HepG2 (cell line): ENCODE measurements at regions not wholly inside any gene's neighbourhood (a gene's known extent, or its start where the extent isn't known, plus 50 kb on each side); places are given as distances from the start of the nearest gene placed in this dataset.

Experiments
- ATAC-seq: fragments of 200-7000 bp; cut with Tn5 transposase; 3 replicates; pipeline ENCODE4 v1.9.1; 2020; ENCODE audit warnings: mild to moderate bottlenecking, moderate library complexity
- BruUV-seq: library from RNA; stranded (reverse); fragments of 400-500 nt; replicated peaks from 2 replicates; lab custom pipeline; 2021; lab: Mats Ljungman, UMichigan
- CTCF ChIA-PET: fragments of 300-600 bp; formaldehyde crosslinking; extraction: SDS; loops from one replicate; lab custom pipeline; 2021; ENCODE audit warnings: low total read pairs, inconsistent platforms, low intra/inter-chr PET ratio; lab: Yijun Ruan, JAX
- POLR2A ChIA-PET: fragments of 350-600 bp; sonication (Branson Sonifier 250); formaldehyde crosslinking; loops from one replicate; lab custom pipeline; 2020; ENCODE audit warnings: antibody characterized with exemption, inconsistent platforms; lab: Yijun Ruan, JAX
- DNase-seq: peaks from one replicate; pipeline ENCODE4 v3.0.0-alpha.2; 2015; ENCODE audit warnings: low spot score
- FAIRE-seq: peaks from 3 replicates; lab custom pipeline; 2011; peaks lifted over from hg19 to GRCh38; lab: Jason Lieb, UNC
- H2AFZ ChIP-seq: one replicate; pipeline ENCODE4 v1.6.1; 2011; ENCODE audit warnings: low read length, inconsistent platforms
- H3K27ac ChIP-seq: fragments of 300-600 bp; 3 replicates; pipeline ENCODE4 v1.8.0; 2011; ENCODE audit warnings: mixed run types, mild to moderate bottlenecking, mixed read lengths, low read length, inconsistent platforms; ENCODE audit not compliant: insufficient read depth; ENCODE audit errors: extremely low read length
- H3K27me3 ChIP-seq, 2 experiments: fragments of 200-600 bp in 1 of 2; 2 replicates in 1 of 2; 3 replicates in 1 of 2; pipeline versions ENCODE4 v1.6.0 to v1.8.0; 2011; ENCODE audit warnings: low read length in 2 of 2, mild to moderate bottlenecking in 2 of 2, moderate library complexity in 2 of 2, inconsistent platforms in 1 of 2; ENCODE audit not compliant: insufficient read depth in 2 of 2, control insufficient read depth in 1 of 2
- H3K36me3 ChIP-seq, 2 experiments: fragments of 200-600 bp in 1 of 2; replicated peaks in 1 of 2; 2 replicates in 1 of 2; 3 replicates in 1 of 2; pipeline versions ENCODE4 v1.5.1 to v1.8.0; 2011; ENCODE audit warnings: low read length in 2 of 2, inconsistent platforms in 1 of 2; ENCODE audit not compliant: insufficient read depth in 2 of 2, control insufficient read depth in 1 of 2
- H3K4me1 ChIP-seq: 2 replicates; pipeline ENCODE4 v1.5.1; 2012; ENCODE audit warnings: low read length, inconsistent platforms; ENCODE audit not compliant: insufficient read depth
- H3K4me2 ChIP-seq: 2 replicates; pipeline ENCODE4 v1.6.0; 2011; ENCODE audit warnings: low read depth, low read length, inconsistent platforms
- H3K4me3 ChIP-seq, 3 experiments: fragments of 200-600 bp in 1 of 3; sonication (generic), shearing (Covaris generic) in 1 of 3; replicated peaks in 1 of 3; 2 replicates each; pipeline ENCODE4 v1.5.1; 2011 to 2016; ENCODE audit warnings: low read length in 3 of 3, inconsistent platforms in 2 of 3, low read depth in 2 of 3, mild to moderate bottlenecking in 2 of 3, control low read depth in 1 of 3, mixed read lengths in 1 of 3; ENCODE audit not compliant: insufficient read depth in 1 of 3
- H3K79me2 ChIP-seq: one replicate; pipeline ENCODE4 v1.6.1; 2011; ENCODE audit warnings: low read length, inconsistent platforms; ENCODE audit not compliant: insufficient read depth
- H3K9ac ChIP-seq: 2 replicates; pipeline ENCODE4 v1.6.0; 2011; ENCODE audit warnings: mild to moderate bottlenecking, low read depth, low read length, inconsistent platforms; ENCODE audit not compliant: insufficient read depth
- H3K9me3 ChIP-seq: 2 replicates; pipeline ENCODE4 v1.5.1; 2012; ENCODE audit warnings: mild to moderate bottlenecking, low read length
- H4K20me1 ChIP-seq: 2 replicates; pipeline ENCODE4 v1.6.0; 2011; ENCODE audit warnings: inconsistent platforms, mild to moderate bottlenecking, low read length, moderate library complexity; ENCODE audit not compliant: insufficient read depth
- NAIF1 ChIP-seq: sonication (generic); formaldehyde crosslinking; IDR thresholded peaks from 2 replicates; pipeline ENCODE4 v1.5.0; 2020; ENCODE audit warnings: mild to moderate bottlenecking, missing genetic modification reagents, borderline replicate concordance
- PHB2 ChIP-seq: fragments of 450-650 bp; IDR thresholded peaks from 2 replicates; pipeline ENCODE4 v1.6.1; 2018; ENCODE audit not compliant: partially characterized antibody
- PRDM10 ChIP-seq: sonication (generic); formaldehyde crosslinking; IDR thresholded peaks from 2 replicates; pipeline ENCODE4 v1.4.0; 2020; ENCODE audit warnings: low read depth, missing genetic modification reagents
- RERE ChIP-seq: IDR thresholded peaks from 2 replicates; pipeline ENCODE4 v1.6.1; 2016; ENCODE audit warnings: low read depth, missing genetic modification reagents, missing compliant biosample characterization
- TBX3 ChIP-seq: fragments of 450-650 bp; IDR thresholded peaks from 2 replicates; pipeline ENCODE4 v1.6.1; 2017; ENCODE audit warnings: antibody characterized with exemption, mild to moderate bottlenecking, inconsistent platforms, borderline replicate concordance
- WGBS: methylation state at CpG from one replicate; pipeline ENCODE4 v1.1.6; 2017; ENCODE audit warnings: low lambda C conversion rate; 5-methylcytosine and 5-hydroxymethylcytosine counted together
- in situ Hi-C: cut with HindIII; loops from 2 replicates; pipeline ENCODE4 v1.10.0; 2017; ENCODE audit warnings: low pct_unique_long_range_greater_than_20kb; ENCODE audit not compliant: extremely low pct_ligation_motif_present
- intact Hi-C: fragments of 100-400 bp; cut with micrococcal nuclease; formaldehyde crosslinking; loops from one replicate; pipeline ENCODE4 v1.10.0; 2022; ENCODE audit not compliant: unreplicated experiment

GRCh38 chr10:84766923-84767322, 438.5 kb downstream of the CCSER2 start:
- in situ Hi-C loops: no loop called here
- BruUV-seq: no TSS peak

More at GRCh38 chr10:84766923-84767322, 438.5 kb downstream of the CCSER2 start:
- FAIRE-seq: no peak
- H3K4me1 ChIP-seq: peaks cover 20% of the 10 kb centered on the region
- no peak for ATAC-seq
- H3K4me2 ChIP-seq: no peak overlapping the region
- no peak overlapping the region for H3K9ac ChIP-seq
- POLR2A ChIA-PET: no interaction called here
- 66% methylated on average over 13 of the region's 13 CpGs for WGBS
- H3K79me2 ChIP-seq: no peaks in the 10 kb centered on the region
- no peaks in the 10 kb centered on the region for H3K36me3 ChIP-seq
- CTCF ChIA-PET: no interaction called here
- H3K9me3 ChIP-seq: no peaks in the 10 kb centered on the region
- no peaks in the 10 kb centered on the region; a peak in 1 of 5 replicates for H3K27me3 ChIP-seq
- H3K27ac ChIP-seq: no peak overlapping the region
- H3K4me3 ChIP-seq: no peak overlapping the region
- no peak for DNase-seq
- intact Hi-C loops: no loop called here
- no peaks in the 10 kb centered on the region for H4K20me1 ChIP-seq
- TF ChIP-seq PHB2: no peak
- TF ChIP-seq NAIF1 (CRISPR knock-in tag): no peak
- TF ChIP-seq RERE: no peak
- no peak for TF ChIP-seq PRDM10 (CRISPR knock-in tag)
- TF ChIP-seq TBX3: no peak
- no peak overlapping the region for H2AFZ ChIP-seq
